Middle frontal gyrus (tissue), 1 donor: ENCODE measurements at regions not wholly inside any gene's neighbourhood (a gene's known extent, or its start where the extent isn't known, plus 50 kb on each side); places are given as distances from the start of the nearest gene placed in this dataset.

Source experiments
- DNase-seq: peaks from one replicate; pipeline ENCODE4 v3.0.0-alpha.2; 2015; ENCODE audit warnings: low spot score; ENCODE audit errors: extremely low spot score

- no peak for DNase-seq
Observed at GRCh38 chr2:59151805-59152204, 910.7 kb upstream of the FANCL start.

DNA sequence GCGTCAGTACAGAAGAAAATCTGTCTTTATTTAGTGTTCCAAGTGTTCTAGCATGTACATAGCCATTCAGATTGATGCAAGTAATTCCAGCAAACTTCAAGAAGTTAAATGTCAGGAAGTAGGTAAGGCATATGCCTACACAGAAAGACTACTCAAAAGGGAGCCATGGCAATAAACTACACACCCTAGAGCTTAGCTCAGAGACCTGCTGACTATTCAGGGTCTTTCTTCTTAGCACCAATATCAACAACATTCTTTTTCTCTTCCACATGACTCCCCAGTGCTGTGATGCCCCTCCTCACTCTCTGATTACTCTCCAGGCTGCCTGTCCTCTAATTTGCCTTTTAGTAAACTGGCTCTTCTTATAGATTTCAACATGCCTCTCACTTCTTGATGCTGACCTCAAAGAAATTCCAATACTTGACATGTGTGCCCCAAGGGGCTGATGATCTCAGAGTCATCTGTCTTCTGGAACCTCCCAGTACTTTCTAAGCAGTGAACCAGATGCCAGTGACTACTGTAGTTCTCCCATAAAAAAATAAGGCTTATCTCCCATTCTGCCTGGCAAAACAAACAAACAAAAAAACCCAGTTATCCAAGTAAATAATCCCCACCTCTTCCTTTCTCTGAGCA lies 909.2 kb upstream of the FANCL start:
- no peak for DNase-seq

DNA sequence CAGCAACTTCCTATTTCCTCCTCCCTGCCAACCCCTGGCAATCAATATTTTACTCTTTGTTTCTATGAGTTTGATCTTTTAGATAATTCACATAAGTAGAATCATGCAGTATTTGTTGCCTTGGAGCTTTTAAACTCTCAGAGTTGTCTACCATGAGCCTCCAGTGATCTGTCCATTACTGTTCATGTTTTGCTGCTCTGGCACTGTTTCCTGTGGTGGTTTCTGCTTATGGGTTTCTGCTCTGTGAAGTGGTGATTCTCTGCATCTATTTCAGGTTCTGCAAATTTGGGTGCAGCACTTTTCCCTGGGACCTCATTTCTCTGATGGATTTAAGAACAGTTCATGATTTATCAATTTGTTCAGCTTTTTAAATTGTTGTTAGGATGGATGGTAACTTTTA lies 908.1 kb upstream of the FANCL start:
- DNase-seq = no peak

- no peak for DNase-seq
Observed at GRCh38 chr2:59112258-59112657, 871.1 kb upstream of the FANCL start.

- DNase-seq = no peak
Observed at GRCh38 chr2:59096973-59097372, 855.8 kb upstream of the FANCL start.

DNA sequence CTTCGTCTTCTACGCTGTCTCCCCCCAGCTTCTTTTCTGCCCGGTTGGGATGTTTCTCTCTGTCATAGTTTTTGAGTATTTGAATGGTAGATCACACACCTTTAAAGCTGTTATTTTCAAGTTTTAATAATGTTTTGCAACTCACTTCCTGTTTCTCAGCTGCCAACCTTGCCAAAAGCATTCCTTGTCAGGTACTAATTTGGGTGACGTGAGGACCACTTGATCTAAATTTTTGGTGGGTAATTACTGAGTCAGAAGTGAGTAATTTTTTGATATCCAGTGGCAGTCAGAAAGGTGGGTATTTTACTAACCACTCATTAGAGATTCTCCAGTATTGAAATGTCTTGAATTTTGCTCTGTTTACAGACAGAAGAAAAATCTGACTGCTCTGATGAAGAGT lies 852.4 kb upstream of the FANCL start:
- DNase-seq = no peak

DNA sequence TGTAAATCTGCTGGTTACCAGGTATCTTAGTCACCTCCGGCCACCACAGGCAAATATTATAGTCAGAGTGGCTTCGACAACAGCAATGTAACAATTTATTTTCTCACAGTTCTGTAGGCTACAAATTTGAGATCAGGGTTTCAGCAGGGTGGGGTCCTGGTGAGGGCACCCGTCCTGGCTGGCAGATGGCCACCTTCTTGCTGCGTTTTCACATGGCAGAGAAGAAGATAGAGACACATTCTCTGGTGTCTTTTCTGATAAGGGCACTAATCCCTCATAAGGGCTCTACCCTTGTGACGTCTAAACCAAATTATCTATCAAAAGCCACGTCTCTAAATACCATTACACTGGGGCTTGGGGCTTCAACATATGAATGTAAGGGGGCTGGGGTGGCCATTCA lies 843.2 kb upstream of the FANCL start:
- no peak for DNase-seq

- no peak for DNase-seq
Observed at GRCh38 chr2:59083075-59083828, 842.1 kb upstream of the FANCL start.

GRCh38 chr2:59082657-59083056 lies 841.5 kb upstream of the FANCL start:
- DNase-seq = no peak

- no peak for DNase-seq
Observed at GRCh38 chr2:59080451-59081181, 839.5 kb upstream of the FANCL start.

- no peak for DNase-seq
Observed at GRCh38 chr2:59077981-59078531, 836.9 kb upstream of the FANCL start.

- DNase-seq = no peak
Observed at GRCh38 chr2:59077026-59077725, 836.1 kb upstream of the FANCL start.

GRCh38 chr2:59076079-59076619 lies 835.0 kb upstream of the FANCL start:
- DNase-seq = no peak

DNA sequence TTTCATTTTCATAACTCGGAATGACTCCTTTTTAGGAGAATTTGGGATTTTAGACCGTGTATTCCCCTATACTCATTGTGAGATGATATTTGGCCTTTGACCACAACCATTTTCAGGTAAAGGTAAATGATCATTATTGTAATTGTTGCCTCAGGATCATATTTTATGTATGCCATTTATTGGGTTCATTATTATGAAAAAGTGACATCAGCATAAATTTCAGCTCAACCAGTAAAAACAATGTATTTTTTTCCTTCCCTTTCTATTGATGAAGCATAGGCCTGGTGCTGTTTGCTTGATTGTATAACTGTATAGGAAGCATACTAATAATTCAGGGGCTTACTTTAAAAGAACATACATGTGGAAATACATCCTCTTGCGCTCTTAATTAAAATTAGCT lies 832.9 kb upstream of the FANCL start:
- no peak for DNase-seq

DNA sequence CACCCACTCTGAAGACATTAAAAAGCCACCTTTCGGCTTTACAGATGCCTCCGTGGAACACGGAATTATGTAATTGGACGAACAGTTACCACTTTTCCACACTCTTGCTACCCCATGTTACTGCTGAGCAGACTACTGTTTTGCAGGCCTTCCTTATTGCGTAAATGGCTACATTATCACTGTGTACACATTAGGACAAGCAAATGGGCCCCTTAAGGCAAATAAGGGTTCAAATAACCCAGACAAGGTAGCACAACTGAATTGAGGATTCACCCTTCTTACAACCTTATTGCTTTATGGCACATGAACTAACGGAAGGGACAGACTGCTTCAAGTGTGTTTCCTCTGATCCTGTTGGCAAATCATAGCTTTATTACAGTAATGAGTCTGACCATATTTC lies 832.2 kb upstream of the FANCL start:
- no peak for DNase-seq

- DNase-seq = no peak
Observed at GRCh38 chr2:59068255-59068654, 827.1 kb upstream of the FANCL start.

DNA sequence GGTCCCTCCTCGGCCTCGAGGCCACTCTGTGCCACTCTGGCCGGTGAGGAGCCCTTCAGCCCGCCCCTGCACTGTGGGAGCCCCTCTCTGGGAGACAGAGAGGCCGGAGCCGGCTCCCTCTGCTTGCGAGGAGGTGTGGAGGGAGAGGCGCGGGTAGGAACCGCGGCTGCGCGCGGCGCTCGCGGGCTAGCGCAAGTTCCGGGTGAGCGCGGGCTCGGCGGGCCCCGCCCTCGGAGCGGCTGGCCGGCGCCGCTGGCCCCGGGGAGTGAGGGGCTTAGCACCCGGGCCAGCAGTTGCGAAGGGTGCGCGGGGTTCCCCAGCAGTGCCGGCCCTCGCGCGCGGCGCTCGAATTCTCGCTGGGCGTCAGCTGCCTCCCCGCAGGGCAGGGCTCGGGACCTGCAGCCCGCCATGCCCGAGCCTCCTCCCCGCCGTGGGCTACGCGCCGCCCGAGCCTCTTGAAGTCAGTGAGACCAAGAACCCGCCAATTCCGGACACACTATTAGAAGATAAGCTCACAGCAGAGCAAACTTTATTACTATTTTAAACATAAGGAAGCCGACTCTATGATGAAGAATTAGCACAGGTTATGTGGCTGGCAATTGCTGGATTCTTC lies 825.8 kb upstream of the FANCL start:
- no peak for DNase-seq

GRCh38 chr2:59047373-59047995 lies 806.4 kb upstream of the FANCL start:
- DNase-seq = no peak

GRCh38 chr2:59046401-59047372 lies 805.6 kb upstream of the FANCL start:
- DNase-seq = no peak
